ENCODE measurements at regions not wholly inside any gene's neighbourhood (a gene's known extent, or its start where the extent isn't known, plus 50 kb on each side); places are given as distances from the start of the nearest gene placed in this dataset.

DNA sequence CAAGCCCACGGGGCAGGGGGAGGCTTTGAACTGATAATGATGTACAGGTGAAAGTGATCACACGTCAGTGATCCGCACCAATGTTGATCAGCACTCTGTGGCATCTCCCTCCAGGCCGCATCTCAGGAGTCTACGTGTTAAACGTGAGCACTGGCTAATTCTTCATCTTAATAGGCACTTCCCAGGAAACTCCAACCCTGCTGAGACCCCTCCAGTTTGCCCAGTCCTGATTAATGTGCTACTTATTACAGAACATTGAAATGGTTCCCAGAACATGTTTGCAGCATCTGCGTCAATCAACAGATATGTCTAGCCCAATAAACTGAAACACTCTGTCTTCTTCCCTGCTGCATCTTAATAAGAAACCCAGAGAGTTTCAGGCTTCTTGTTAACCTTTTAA is 298.4 kb downstream of the DEPDC1B start:
- TF ChIP-seq, protein P1, sequence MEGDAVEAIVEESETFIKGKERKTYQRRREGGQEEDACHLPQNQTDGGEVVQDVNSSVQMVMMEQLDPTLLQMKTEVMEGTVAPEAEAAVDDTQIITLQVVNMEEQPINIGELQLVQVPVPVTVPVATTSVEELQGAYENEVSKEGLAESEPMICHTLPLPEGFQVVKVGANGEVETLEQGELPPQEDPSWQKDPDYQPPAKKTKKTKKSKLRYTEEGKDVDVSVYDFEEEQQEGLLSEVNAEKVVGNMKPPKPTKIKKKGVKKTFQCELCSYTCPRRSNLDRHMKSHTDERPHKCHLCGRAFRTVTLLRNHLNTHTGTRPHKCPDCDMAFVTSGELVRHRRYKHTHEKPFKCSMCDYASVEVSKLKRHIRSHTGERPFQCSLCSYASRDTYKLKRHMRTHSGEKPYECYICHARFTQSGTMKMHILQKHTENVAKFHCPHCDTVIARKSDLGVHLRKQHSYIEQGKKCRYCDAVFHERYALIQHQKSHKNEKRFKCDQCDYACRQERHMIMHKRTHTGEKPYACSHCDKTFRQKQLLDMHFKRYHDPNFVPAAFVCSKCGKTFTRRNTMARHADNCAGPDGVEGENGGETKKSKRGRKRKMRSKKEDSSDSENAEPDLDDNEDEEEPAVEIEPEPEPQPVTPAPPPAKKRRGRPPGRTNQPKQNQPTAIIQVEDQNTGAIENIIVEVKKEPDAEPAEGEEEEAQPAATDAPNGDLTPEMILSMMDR (conservative IDR thresholded peaks at IDR 0.05; ENCODE audit: low read depth, low read length) = no peak
- TF ChIP-seq EZH2 (IDR thresholded peaks at IDR 0.05; ENCODE audit: borderline replicate concordance, low read depth, low read length, poor library complexity, severe bottlenecking) = no peak

Data from A673 (cell line).